Mucosa of descending colon (tissue), 3 donors: ENCODE measurements at regions not wholly inside any gene's neighbourhood (a gene's known extent, or its start where the extent isn't known, plus 50 kb on each side); places are given as distances from the start of the nearest gene placed in this dataset.

Experiments used
- ATAC-seq: fragments of 200-7000 bp; cut with Tn5 transposase; one replicate; pipeline ENCODE4 v1.9.1; 2020; ENCODE audit warnings: mild to moderate bottlenecking, moderate library complexity
- DNase-seq, 3 donors: peaks; one replicate each; pipeline ENCODE4 v3.0.0-alpha.2; 2020
- H3K36me3 ChIP-seq: fragments of 200-600 bp; one replicate; pipeline ENCODE4 v1.8.0; 2021; ENCODE audit warnings: low read depth, mild to moderate bottlenecking
- H3K4me1 ChIP-seq: fragments of 200-600 bp; one replicate; pipeline ENCODE4 v1.8.0; 2021; ENCODE audit warnings: low read depth, mild to moderate bottlenecking
- H3K4me3 ChIP-seq: fragments of 200-600 bp; one replicate; pipeline ENCODE4 v1.8.0; 2021; ENCODE audit warnings: mild to moderate bottlenecking
- H3K9me3 ChIP-seq: fragments of 200-600 bp; one replicate; pipeline ENCODE4 v1.8.0; 2021; ENCODE audit warnings: mild to moderate bottlenecking
- CTCF ChIP-seq: fragments of 200-600 bp; IDR thresholded peaks from one replicate; pipeline ENCODE4 v1.8.0; 2022; ENCODE audit warnings: antibody characterized with exemption, mild to moderate bottlenecking
- intact Hi-C, 2 donors: fragments of 100-400 bp; cut with DNase I in 1 of 2; cut with micrococcal nuclease in 1 of 2; formaldehyde crosslinking; loops; one replicate each; pipeline versions ENCODE4 v1.11.0 to v1.11.1; 2022; cut with DNase I, micrococcal nuclease
- donor health status: DM: no; HTN: no; CAD: no; lungs with moderate emphysema.
- donor health status: DM: no; HTN: no; CAD: no.
- donor health status: DM: no; HTN: yes; CAD: no.

DNA sequence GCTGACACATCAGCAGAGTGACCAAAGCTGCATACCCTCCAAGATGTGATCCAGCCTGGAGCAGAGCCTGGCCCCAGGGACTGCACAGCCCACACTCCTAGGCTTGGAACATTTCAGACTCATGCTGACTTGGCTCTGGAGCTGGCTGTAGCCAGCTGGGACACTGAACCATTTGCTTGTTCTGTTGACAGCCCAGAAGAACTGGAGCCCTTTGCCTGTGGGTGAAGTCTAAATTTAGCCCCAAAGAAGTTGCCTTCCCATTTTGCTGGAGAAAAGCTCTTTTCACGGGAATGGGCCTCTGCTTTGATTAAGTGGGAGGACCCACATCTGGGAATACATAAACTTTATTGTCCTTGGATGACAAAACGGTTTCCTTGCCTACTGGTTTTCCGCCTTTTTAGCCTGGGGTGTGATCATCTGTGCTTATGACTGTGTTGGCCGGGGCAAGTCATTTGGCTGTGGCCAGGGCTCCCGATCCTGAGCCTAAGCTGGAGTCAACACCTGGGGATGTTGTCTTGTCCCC, 186.2 kb upstream of the BMPER start:
- intact Hi-C loops = no loop called here
- no peaks in the 10 kb centered on the region for H3K9me3 ChIP-seq
- DNase-seq (no peak), ATAC-seq (peak; percentile 61)
- no peaks in the 10 kb centered on the region for H3K36me3 ChIP-seq
- no peaks in the 10 kb centered on the region for H3K4me1 ChIP-seq
- TF ChIP-seq CTCF = no peak
- H3K4me3 ChIP-seq = no peak overlapping the region

GRCh38 chr7:33720139-33720538, 185.2 kb upstream of the BMPER start:
- no peak for ATAC-seq
- no peaks in the 10 kb centered on the region for H3K9me3 ChIP-seq
- no peaks in the 10 kb centered on the region for H3K36me3 ChIP-seq
- no peak for TF ChIP-seq CTCF
- intact Hi-C loops = no loop called here
- no peaks in the 10 kb centered on the region for H3K4me1 ChIP-seq
- no peak overlapping the region for H3K4me3 ChIP-seq
- no peak for DNase-seq

DNA sequence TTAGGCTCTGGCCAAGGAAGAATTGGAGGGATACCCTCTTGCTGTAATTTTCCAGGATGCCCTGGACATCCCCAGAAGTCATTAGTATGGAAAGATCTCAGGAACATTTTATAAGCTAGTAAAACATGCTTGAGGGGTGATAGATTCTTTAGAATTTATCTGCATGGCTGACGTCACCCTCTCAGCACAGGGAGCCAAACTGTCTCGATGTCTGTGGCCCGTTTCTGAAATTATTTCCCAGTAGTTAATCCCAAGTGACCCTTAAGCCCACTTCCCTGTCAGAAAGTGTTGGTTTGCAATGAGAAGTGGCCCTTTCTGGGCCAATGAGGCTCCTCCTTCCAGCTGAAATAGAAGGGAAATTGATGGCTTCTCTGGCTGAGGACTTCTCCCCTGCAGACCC, 184.5 kb upstream of the BMPER start:
- no peak for DNase-seq
- Histone ChIP-seq H3K4me1 (no peaks in the 10 kb centered on the region), H3K36me3 (no peaks in the 10 kb centered on the region), H3K4me3 (no peak overlapping the region), H3K9me3 (no peaks in the 10 kb centered on the region)
- TF ChIP-seq CTCF = no peak
- intact Hi-C loops = no loop called here
- no peak for ATAC-seq

DNA sequence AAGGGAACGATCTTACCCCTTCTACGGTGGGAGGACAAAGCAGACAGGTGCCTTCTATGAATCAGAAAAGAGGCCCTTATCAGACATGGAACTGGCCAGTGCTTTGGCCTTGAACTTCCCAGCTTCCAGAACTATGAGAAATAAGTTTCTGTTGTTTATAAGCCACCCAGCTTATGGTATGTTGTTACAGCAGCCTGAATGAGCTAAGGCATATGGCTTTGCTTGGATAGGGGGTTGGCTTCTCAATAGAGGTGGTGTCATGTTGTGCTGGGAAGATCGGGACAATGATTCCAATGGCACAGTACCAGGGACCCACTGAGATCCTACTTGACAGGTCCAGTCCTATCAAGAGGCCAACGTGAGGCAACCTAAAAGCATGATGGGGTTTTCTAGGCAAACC, 183.4 kb upstream of the BMPER start:
- intact Hi-C loops = no loop called here
- Histone ChIP-seq H3K36me3 (no peaks in the 10 kb centered on the region), H3K4me3 (no peak overlapping the region), H3K4me1 (no peaks in the 10 kb centered on the region), H3K9me3 (no peaks in the 10 kb centered on the region)
- ATAC-seq (no peak), DNase-seq (no peak)
- no peak for TF ChIP-seq CTCF

- Histone ChIP-seq H3K36me3 (no peaks in the 10 kb centered on the region), H3K4me1 (no peaks in the 10 kb centered on the region), H3K9me3 (no peaks in the 10 kb centered on the region), H3K4me3 (no peak overlapping the region)
- DNase-seq = no peak
- no peak for TF ChIP-seq CTCF
- intact Hi-C loops = no loop called here
- no peak for ATAC-seq
These were observed 182.8 kb upstream of the BMPER start for GRCh38 chr7:33722383-33723101.
